Stimulated activated CD4-positive, alpha-beta T cell treated with anti-CD3 and anti-CD28 coated beads, Interleukin-1b, Interleukin-23, amount 100 ng/mL, for 24 hours (primary cell): ENCODE measurements at regions not wholly inside any gene's neighbourhood (a gene's known extent, or its start where the extent isn't known, plus 50 kb on each side); places are given as distances from the start of the nearest gene placed in this dataset.

Source experiments
- DNase-seq, 4 experiments: peaks; one replicate each; pipeline ENCODE4 v3.0.0-alpha.2; 2020; ENCODE audit warnings: low read depth in 4 of 4, low spot score in 1 of 4

- DNase-seq = no peak
These were observed 393.5 kb upstream of the TBL1XR1 start for GRCh38 chr3:177590826-177591225.

- no peak for DNase-seq
These were observed 394.1 kb upstream of the TBL1XR1 start for GRCh38 chr3:177591379-177591778.

GRCh38 chr3:177594096-177594495 is 396.8 kb upstream of the TBL1XR1 start:
- DNase-seq = no peak

GRCh38 chr3:177595530-177596188 is 398.4 kb upstream of the TBL1XR1 start:
- no peak for DNase-seq

GRCh38 chr3:177596248-177596815 is 399.1 kb upstream of the TBL1XR1 start:
- DNase-seq = no peak

- no peak for DNase-seq
These were observed 399.6 kb upstream of the TBL1XR1 start for GRCh38 chr3:177596816-177597271.

- DNase-seq = no peak
These were observed 400.2 kb upstream of the TBL1XR1 start for GRCh38 chr3:177597311-177598096.

GRCh38 chr3:177598097-177598833 is 401.0 kb upstream of the TBL1XR1 start:
- DNase-seq = no peak

- no peak for DNase-seq
These were observed 402.0 kb upstream of the TBL1XR1 start for GRCh38 chr3:177599326-177599725.

- DNase-seq = no peak
These were observed 402.6 kb upstream of the TBL1XR1 start for GRCh38 chr3:177599837-177600236.

GRCh38 chr3:177600411-177600810 is 403.1 kb upstream of the TBL1XR1 start:
- DNase-seq = no peak

GRCh38 chr3:177601152-177601551 is 403.9 kb upstream of the TBL1XR1 start:
- no peak for DNase-seq

GRCh38 chr3:177602601-177603147 is 405.4 kb upstream of the TBL1XR1 start:
- no peak for DNase-seq

- no peak for DNase-seq
These were observed 405.9 kb upstream of the TBL1XR1 start for GRCh38 chr3:177603148-177603603.

GRCh38 chr3:177604181-177604580 is 406.9 kb upstream of the TBL1XR1 start:
- DNase-seq = no peak

- no peak for DNase-seq
These were observed 409.6 kb upstream of the TBL1XR1 start for GRCh38 chr3:177606891-177607290.

- DNase-seq = no peak
These were observed 410.3 kb upstream of the TBL1XR1 start for GRCh38 chr3:177607589-177607988.

- no peak for DNase-seq
These were observed 411.2 kb upstream of the TBL1XR1 start for GRCh38 chr3:177608443-177608842.

- no peak for DNase-seq
These were observed 412.3 kb upstream of the TBL1XR1 start for GRCh38 chr3:177609613-177610012.

GRCh38 chr3:177610262-177610661 is 413.0 kb upstream of the TBL1XR1 start:
- no peak for DNase-seq
